LNCAP (cell line): ENCODE measurements at regions not wholly inside any gene's neighbourhood (a gene's known extent, or its start where the extent isn't known, plus 50 kb on each side); places are given as distances from the start of the nearest gene placed in this dataset.

Experiments
- TF ChIP-seq, protein P1 (sequence below): fragments of 450-650 bp; IDR thresholded peaks from 2 replicates; pipeline ENCODE4 v1.5.1; 2017; ENCODE audit warnings: mild to moderate bottlenecking

DNA sequence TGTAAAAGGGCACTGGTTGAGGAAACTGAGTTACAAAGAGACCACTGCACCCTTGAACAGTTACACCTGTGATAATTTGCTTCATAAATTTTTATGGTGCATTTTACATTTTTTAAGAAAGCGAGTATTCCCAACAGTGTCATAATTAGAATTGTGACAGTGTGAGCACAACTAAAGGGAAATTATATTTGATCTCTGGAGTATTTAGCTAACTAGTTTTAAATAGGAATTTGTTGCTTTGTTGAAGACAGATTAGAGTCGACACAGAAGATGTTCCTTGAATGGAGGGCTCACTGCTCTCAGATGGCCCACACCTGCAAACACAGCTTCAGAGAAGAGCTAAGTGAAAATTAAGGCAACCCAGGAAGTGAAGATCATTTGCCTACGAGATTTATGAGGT, 555.0 kb upstream of the GOT2 start:
- TF ChIP-seq, protein P1, sequence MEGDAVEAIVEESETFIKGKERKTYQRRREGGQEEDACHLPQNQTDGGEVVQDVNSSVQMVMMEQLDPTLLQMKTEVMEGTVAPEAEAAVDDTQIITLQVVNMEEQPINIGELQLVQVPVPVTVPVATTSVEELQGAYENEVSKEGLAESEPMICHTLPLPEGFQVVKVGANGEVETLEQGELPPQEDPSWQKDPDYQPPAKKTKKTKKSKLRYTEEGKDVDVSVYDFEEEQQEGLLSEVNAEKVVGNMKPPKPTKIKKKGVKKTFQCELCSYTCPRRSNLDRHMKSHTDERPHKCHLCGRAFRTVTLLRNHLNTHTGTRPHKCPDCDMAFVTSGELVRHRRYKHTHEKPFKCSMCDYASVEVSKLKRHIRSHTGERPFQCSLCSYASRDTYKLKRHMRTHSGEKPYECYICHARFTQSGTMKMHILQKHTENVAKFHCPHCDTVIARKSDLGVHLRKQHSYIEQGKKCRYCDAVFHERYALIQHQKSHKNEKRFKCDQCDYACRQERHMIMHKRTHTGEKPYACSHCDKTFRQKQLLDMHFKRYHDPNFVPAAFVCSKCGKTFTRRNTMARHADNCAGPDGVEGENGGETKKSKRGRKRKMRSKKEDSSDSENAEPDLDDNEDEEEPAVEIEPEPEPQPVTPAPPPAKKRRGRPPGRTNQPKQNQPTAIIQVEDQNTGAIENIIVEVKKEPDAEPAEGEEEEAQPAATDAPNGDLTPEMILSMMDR: no peak

DNA sequence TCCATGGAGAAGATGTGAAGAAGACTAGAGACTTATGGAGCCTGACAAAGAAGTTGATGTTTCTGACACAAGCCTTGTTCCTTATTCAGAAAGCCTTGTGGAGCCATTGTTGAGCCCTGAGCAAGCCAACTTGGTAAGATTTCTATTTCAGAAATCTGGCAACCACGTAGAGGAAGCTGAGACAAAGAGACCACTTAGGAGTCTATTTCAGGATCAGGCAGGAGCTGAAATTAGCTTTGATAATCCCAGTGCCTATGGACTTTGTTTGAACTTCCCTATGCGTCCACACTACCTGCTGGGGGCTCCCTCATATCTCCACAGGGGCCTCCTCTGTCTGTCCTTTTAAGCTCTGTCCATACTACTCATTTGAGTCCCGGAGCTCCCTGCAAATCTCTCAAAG, 540.0 kb upstream of the GOT2 start:
- TF ChIP-seq, protein P1: no peak

DNA sequence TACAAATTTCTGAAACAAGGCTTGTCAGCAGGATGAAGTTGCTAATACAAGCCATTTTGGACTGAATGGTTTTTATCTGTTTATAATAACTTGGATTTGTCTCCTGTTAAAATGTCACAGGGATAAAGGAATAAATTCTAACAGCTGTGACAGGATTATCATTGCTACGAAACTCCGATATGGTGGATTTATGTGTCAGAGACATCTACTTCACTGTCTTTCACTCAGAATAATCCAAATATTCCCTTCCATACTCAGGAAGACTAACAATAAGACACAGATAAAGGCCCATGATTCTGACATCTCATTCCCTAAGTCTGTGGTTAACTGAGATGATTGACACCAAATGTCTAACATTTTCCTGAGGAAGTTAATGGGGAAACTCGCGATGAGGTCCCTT, 529.8 kb upstream of the GOT2 start:
- TF ChIP-seq, protein P1: no peak

DNA sequence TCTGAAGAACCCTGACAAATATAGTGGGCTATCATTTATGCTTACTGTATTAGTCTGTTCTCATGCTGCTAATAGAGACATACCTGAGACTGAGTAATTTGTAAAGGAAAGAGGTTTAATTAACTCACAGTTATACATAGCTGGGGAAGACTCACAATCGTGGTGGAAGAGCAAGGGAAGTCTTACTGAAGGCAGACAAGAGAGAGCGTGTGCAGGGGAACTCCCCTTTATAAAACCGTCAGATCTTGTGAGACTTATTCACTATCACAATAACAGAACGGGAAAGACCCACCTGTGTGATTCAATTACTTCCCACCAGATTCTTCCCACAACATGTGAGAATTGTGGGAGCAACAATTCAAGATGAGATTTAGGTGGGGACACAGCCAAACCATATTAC, 526.8 kb upstream of the GOT2 start:
- TF ChIP-seq, protein P1: no peak

DNA sequence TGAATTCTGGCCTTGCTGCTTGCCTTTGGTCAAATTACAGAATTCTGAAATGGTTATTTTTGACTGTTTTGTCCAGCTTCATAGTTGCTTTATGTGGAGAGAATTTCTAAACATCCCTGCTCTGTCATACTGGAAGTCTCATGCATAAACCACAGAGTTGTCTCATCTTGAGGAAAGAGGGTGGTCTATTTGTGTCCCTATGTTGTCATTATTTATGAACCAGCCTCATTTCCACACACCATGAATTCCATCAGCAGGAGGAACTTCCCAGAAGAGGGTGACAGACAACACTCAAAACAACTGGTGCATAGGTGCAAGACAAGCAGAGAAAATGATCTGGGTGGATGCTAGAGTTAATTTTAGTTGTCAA, 525.8 kb upstream of the GOT2 start:
- TF ChIP-seq, protein P1: no peak

DNA sequence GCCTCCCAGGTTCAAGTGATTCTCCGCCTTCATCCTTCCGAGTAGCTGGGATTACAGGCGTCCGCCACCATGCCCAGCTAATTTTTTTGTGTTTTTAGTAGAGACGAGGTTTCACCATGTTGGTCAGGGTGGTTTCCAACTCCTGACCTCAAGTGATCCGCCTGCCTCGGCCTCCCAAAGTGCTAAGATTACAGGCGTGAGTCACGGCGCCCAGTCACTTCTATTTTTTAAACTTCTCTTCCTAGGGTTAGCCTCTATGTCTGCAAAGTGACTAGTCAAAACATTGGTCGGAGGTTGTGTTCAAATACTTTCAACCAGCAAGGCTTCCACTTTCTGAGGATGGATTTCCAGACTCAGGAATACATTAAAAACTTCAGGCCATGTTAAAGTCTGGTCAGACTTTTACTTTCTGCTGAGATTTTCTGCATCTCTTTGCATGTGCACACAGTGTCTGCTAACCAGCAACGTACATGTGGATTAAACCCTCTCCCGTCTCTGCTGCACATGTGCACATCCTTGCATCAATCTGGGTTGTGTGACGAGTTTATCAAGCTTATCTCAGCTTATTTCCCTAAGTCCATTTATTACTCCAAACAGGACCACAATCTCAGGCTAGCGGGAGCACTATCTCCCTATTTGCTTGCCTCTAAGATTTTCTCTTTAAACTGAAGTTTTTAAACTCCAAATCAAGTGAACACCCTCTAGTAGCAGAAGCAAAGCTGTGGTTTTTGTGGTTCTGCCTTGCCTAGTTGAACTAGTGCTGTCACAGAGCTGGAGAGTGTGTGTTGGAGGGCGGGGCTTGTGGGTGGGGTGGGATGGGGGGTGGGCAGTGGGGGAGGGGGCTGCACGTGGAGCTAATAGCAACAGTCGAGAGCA, 525.2 kb upstream of the GOT2 start:
- TF ChIP-seq, protein P1: no peak

DNA sequence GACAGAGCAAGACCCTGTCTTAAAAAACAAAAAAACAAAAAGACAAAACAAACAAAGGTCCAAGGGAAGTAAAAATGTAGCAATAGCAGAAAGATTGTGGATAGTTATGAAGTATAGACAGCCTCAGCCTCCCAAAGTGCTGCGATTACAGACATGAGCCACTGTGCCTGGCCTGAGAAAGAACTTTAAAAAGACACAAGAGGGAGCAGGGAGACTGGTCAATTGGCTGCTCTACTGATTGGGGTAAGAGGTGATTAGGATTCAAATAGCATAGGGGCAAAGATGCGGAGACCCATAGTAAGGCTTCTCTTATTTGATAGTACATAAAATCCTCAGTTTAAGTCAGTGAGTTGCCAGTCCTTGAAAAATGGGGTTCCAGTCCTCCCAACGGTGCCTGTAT, 518.2 kb upstream of the GOT2 start:
- TF ChIP-seq, protein P1: no peak
